ENCODE measurements at regions not wholly inside any gene's neighbourhood (a gene's known extent, or its start where the extent isn't known, plus 50 kb on each side); places are given as distances from the start of the nearest gene placed in this dataset.

- Histone ChIP-seq H3K36me3 (ENCODE audit: control insufficient read depth, insufficient read depth, low read length) (no peaks in the 10 kb centered on the region), H3K9me3 (ENCODE audit: control insufficient read depth, low read length) (no peaks in the 10 kb centered on the region), H3K4me1 (ENCODE audit: control insufficient read depth, insufficient read depth, low read length) (no peaks in the 10 kb centered on the region), H3K4me3 (ENCODE audit: low read length) (no peak overlapping the region), H3K27me3 (ENCODE audit: control insufficient read depth, insufficient read depth, low read length) (no peaks in the 10 kb centered on the region), H3K9ac (ENCODE audit: low read length) (no peak overlapping the region)
Measured at GRCh38 chr1:90092441-90092840, 97.5 kb downstream of the ZNF326 start.

Data from mucosa of stomach (tissue), 1 donor.